Panc1 (cell line): ENCODE measurements at regions not wholly inside any gene's neighbourhood (a gene's known extent, or its start where the extent isn't known, plus 50 kb on each side); places are given as distances from the start of the nearest gene placed in this dataset.

Experiments
- ATAC-seq: fragments of 200-7000 bp; cut with Tn5 transposase; 2 replicates; pipeline ENCODE4 v1.9.1; 2020; ENCODE audit warnings: mild to moderate bottlenecking, moderate library complexity
- BruUV-seq: library from RNA; stranded (reverse); fragments of 400-500 nt; replicated peaks from 2 replicates; lab custom pipeline; 2021; lab: Mats Ljungman, UMichigan
- CTCF ChIA-PET: fragments of 300-600 bp; sonication (Branson Sonifier 250); formaldehyde crosslinking; loops from one replicate; lab custom pipeline; 2022; ENCODE audit warnings: antibody characterized with exemption; lab: Charles Lee
- POLR2A ChIA-PET: fragments of 300-600 bp; sonication (Branson Sonifier 250); formaldehyde crosslinking; loops from one replicate; lab custom pipeline; 2022; ENCODE audit warnings: antibody characterized with exemption; lab: Charles Lee
- DNase-seq: peaks from one replicate; pipeline ENCODE4 v3.0.0-alpha.2; 2010; ENCODE audit warnings: low read depth, low spot score
- H3K27ac ChIP-seq: 2 replicates; pipeline ENCODE4 v1.5.1; 2011; ENCODE audit warnings: mild to moderate bottlenecking, low read length, inconsistent platforms
- H3K27me3 ChIP-seq: fragments of 200-500 bp; sonication (Bioruptor generic); 2 replicates; pipeline ENCODE4 v1.6.0; 2014; ENCODE audit warnings: low read length, inconsistent platforms; ENCODE audit not compliant: control insufficient read depth, insufficient read depth
- H3K36me3 ChIP-seq: fragments of 200-500 bp; sonication (Bioruptor generic); 2 replicates; pipeline ENCODE4 v1.5.1; 2014; ENCODE audit warnings: inconsistent platforms, mild to moderate bottlenecking, low read length, moderate library complexity; ENCODE audit not compliant: control insufficient read depth, insufficient read depth
- H3K4me1 ChIP-seq: 2 replicates; pipeline ENCODE4 v1.5.1; 2011; ENCODE audit warnings: inconsistent platforms, mild to moderate bottlenecking, low read length, moderate library complexity; ENCODE audit not compliant: control insufficient read depth, insufficient read depth
- H3K4me3 ChIP-seq, 2 experiments: 2 replicates each; pipeline ENCODE4 v1.5.1; 2011 to 2012; ENCODE audit warnings: low read depth in 2 of 2, low read length in 2 of 2, mild to moderate bottlenecking in 2 of 2, inconsistent platforms in 1 of 2, moderate library complexity in 1 of 2
- H3K9me3 ChIP-seq: fragments of 200-500 bp; sonication (Bioruptor generic); 2 replicates; pipeline ENCODE4 v1.5.1; 2014; ENCODE audit warnings: low read depth, mild to moderate bottlenecking, inconsistent platforms, low read length, moderate library complexity; ENCODE audit not compliant: control insufficient read depth, insufficient read depth
- POLR2AphosphoS5 ChIP-seq: IDR thresholded peaks from 2 replicates; pipeline ENCODE4 v1.6.1; 2012; ENCODE audit warnings: mild to moderate bottlenecking, low read depth, low read length, moderate library complexity
- REST ChIP-seq, 2 experiments: IDR thresholded peaks; 2 replicates each; pipeline ENCODE4 v1.6.1; 2011 to 2012; ENCODE audit warnings: low read depth in 2 of 2, control low read depth in 1 of 2, low read length in 1 of 2, mild to moderate bottlenecking in 1 of 2, moderate library complexity in 1 of 2; ENCODE audit not compliant: insufficient read depth in 1 of 2
- SIN3A ChIP-seq: IDR thresholded peaks from 2 replicates; pipeline ENCODE4 v1.6.1; 2012; ENCODE audit warnings: low read depth, mild to moderate bottlenecking, low read length, moderate library complexity, borderline replicate concordance; ENCODE audit not compliant: insufficient read depth
- TCF7L2 ChIP-seq: IDR thresholded peaks from 2 replicates; pipeline ENCODE4 v1.6.1; 2011; ENCODE audit warnings: mild to moderate bottlenecking, low read depth, low read length, inconsistent platforms
- in situ Hi-C: cut with HindIII; loops from 2 replicates; pipeline ENCODE4 v1.10.0; 2016; ENCODE audit warnings: low sequenced_read_pairs, low pct_unique_long_range_greater_than_20kb
- intact Hi-C: fragments of 100-400 bp; cut with micrococcal nuclease; formaldehyde crosslinking; loops from one replicate; pipeline ENCODE4 v1.10.0; 2022; ENCODE audit not compliant: unreplicated experiment
- TF ChIP-seq, protein P1 (sequence below): fragments of 450-650 bp; IDR thresholded peaks from 2 replicates; pipeline ENCODE4 v1.5.1; 2017; ENCODE audit warnings: mild to moderate bottlenecking

DNA sequence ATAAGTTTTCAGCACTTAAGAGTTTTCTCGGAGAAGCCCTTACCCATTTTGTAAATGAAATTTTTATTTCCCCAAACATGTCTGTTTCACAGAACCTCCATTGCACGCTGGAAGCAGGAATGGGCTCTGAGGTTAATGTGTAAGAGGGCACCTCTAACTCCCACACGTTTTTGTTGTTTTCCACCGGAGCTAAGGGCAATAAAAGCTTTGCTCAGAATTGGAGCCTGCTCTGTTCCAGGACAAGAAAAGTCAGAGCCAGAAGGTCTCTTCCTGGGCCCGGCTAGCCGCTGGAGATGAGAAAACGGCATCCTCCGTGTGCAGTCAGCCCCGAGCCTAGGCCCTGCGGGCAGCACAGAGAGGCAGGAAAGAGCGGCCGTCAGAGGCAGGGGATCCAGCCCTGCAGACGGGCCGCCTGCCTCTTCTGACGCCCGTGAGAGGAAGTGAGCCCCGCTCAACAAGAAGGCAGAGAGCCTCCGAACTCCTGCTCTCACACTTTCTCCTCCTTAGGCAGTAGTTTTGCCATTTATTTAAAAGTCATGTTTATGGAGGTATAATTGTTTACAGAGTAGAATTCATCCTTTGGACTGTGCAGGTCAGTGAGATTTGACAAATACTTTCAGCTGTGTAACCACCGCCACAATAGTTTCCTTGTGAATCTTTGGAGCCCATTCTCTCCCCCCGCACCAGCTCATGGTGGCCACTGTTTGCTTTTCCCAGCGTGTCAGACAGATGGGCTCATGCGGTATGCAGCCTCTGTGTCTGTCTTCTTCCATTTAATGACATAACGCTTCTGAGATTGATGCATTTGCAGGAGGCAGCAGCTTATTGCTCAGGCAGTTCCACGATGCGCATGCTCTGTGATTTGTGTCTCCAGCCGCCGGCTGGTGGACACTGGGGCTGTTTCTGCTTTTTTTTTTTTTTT, 117.3 kb downstream of the GALR1 start:
- H3K27ac ChIP-seq: peak overlapping the region; percentile 34; the same call in 1 of the 2 replicates
- H3K4me3 ChIP-seq: peak overlapping the region; percentile 24 to 50
- no peaks in the 10 kb centered on the region for H3K36me3 ChIP-seq
- CTCF ChIA-PET: interaction anchor here (0.6 to 0.7 kb wide), 2 partner anchors 15 to 354 kb away, joined by 3 to 6 read pairs; no protein-coding TSS in a partner anchor
- H3K4me1 ChIP-seq: peaks cover 18% of the 10 kb centered on the region
- peaks cover 3% of the 10 kb centered on the region; the same call in 1 of the 2 replicates for H3K27me3 ChIP-seq
- POLR2A ChIA-PET: no interaction called here
- intact Hi-C loops (no loop called here), in situ Hi-C loops (no loop called here)
- DNase-seq (no peak), ATAC-seq (peak; percentile 86)
- TF ChIP-seq, protein P1, sequence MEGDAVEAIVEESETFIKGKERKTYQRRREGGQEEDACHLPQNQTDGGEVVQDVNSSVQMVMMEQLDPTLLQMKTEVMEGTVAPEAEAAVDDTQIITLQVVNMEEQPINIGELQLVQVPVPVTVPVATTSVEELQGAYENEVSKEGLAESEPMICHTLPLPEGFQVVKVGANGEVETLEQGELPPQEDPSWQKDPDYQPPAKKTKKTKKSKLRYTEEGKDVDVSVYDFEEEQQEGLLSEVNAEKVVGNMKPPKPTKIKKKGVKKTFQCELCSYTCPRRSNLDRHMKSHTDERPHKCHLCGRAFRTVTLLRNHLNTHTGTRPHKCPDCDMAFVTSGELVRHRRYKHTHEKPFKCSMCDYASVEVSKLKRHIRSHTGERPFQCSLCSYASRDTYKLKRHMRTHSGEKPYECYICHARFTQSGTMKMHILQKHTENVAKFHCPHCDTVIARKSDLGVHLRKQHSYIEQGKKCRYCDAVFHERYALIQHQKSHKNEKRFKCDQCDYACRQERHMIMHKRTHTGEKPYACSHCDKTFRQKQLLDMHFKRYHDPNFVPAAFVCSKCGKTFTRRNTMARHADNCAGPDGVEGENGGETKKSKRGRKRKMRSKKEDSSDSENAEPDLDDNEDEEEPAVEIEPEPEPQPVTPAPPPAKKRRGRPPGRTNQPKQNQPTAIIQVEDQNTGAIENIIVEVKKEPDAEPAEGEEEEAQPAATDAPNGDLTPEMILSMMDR: no peak
- TF ChIP-seq TCF7L2 (no peak), POLR2AphosphoS5 (no peak), REST (IDR thresholded peaks at IDR 0.05; ENCODE audit: insufficient read depth in 1 of 2, low read depth in 2 of 2, low read length in 1 of 2) (no peak)
- H3K9me3 ChIP-seq: peaks cover 19% of the 10 kb centered on the region; the same call in 1 of the 2 replicates
- BruUV-seq: no TSS peak

DNA sequence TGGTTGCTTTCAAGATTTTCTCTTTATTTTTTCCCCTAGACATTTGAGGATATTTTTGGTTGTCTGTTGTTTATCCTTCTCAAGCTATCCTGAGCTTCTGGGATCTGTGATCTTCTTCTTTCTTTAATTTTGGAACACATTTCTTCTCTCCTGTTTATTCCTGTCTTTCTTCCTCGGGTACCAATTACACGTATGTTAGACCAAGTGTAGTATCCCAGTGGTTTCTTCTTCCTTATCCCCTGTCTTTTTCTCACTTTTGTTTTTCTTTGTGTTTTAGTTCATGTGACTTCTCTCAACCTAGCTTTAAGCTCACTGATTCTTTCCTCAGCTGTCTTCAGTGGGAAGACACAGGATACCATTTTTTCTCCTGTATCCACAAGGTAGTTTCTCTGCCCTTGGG, 120.0 kb downstream of the GALR1 start:
- in situ Hi-C loops (no loop called here), intact Hi-C loops (no loop called here)
- no peaks in the 10 kb centered on the region for H3K36me3 ChIP-seq
- H3K9me3 ChIP-seq: peaks cover 19% of the 10 kb centered on the region; the same call in 1 of the 2 replicates
- CTCF ChIA-PET: interaction anchor here (0.6 kb wide), 1 partner anchor 301 kb away, joined by 4 read pairs; no protein-coding TSS in a partner anchor
- H3K4me1 ChIP-seq: peaks cover 18% of the 10 kb centered on the region
- H3K27ac ChIP-seq: no peak overlapping the region
- POLR2A ChIA-PET: interaction anchor here (0.7 kb wide), 1 partner anchor 246 kb away, joined by 3 read pairs; no protein-coding TSS in a partner anchor
- no peak for TF ChIP-seq TCF7L2
- TF ChIP-seq SIN3A: no peak
- no peak for TF ChIP-seq POLR2AphosphoS5
- TF ChIP-seq REST (IDR thresholded peaks at IDR 0.05; ENCODE audit: insufficient read depth in 1 of 2, low read depth in 2 of 2, low read length in 1 of 2): no peak
- no peak for ATAC-seq
- no TSS peak for BruUV-seq
- H3K27me3 ChIP-seq: 0 out of 2 replicates have a peak, but pooled peaks cover 3% of the 10 kb centered on the region
- H3K4me3 ChIP-seq: no peak overlapping the region
- DNase-seq: no peak
